ENCODE measurements at regions not wholly inside any gene's neighbourhood (a gene's known extent, or its start where the extent isn't known, plus 50 kb on each side); places are given as distances from the start of the nearest gene placed in this dataset.

DNA sequence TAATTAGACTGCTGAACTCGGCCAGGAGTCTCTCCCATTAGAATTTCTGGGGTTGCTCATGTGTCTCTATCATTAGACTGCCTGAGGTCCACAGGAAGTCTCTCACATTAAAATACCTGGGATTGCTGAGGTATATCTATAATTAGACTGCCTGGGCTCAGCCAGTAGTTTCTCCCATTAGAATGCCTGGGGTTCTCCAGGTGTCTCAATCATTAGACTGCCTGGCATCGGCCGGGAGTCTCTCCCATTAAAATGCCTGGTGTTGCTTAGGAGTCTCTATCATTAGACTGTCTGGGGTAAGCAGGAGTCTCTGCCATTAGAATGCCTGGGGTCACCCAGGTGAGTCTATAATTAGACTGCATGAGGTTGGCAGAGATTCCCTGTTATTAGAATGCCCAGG is 2233.4 kb downstream of the TP53TG3F start:
- DNase-seq (ENCODE audit: low read depth) = no peak
- TF ChIP-seq, protein P1, sequence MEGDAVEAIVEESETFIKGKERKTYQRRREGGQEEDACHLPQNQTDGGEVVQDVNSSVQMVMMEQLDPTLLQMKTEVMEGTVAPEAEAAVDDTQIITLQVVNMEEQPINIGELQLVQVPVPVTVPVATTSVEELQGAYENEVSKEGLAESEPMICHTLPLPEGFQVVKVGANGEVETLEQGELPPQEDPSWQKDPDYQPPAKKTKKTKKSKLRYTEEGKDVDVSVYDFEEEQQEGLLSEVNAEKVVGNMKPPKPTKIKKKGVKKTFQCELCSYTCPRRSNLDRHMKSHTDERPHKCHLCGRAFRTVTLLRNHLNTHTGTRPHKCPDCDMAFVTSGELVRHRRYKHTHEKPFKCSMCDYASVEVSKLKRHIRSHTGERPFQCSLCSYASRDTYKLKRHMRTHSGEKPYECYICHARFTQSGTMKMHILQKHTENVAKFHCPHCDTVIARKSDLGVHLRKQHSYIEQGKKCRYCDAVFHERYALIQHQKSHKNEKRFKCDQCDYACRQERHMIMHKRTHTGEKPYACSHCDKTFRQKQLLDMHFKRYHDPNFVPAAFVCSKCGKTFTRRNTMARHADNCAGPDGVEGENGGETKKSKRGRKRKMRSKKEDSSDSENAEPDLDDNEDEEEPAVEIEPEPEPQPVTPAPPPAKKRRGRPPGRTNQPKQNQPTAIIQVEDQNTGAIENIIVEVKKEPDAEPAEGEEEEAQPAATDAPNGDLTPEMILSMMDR (IDR thresholded peaks at IDR 0.05; ENCODE audit: insufficient read depth, low read depth, low read length, missing control alignments) = no peak
- H3K4me3 ChIP-seq (ENCODE audit: low read length) = no peak overlapping the region

DNA sequence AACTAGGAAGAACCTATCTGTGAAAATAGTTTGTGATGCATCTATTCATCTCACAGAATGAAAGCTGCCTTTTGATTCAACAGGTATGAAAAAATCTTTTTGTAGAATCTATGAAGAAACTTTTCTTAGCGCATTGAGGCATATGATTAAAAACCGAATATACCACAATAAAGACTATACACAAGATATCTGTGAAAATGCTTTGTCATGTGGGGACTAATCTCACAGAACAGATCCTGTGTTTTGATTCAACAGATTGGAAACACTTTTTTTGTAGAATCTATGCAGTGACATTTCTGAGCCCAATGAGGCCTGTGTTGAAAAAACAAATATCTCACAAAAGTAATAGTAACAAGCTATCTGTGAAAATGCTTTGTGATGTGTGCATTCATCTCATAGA is 2247.5 kb downstream of the TP53TG3F start:
- DNase-seq (ENCODE audit: low read depth) = no peak
- no peak overlapping the region for H3K4me3 ChIP-seq (ENCODE audit: low read length)
- TF ChIP-seq, protein P1 (IDR thresholded peaks at IDR 0.05; ENCODE audit: insufficient read depth, low read depth, low read length, missing control alignments) = no peak

DNA sequence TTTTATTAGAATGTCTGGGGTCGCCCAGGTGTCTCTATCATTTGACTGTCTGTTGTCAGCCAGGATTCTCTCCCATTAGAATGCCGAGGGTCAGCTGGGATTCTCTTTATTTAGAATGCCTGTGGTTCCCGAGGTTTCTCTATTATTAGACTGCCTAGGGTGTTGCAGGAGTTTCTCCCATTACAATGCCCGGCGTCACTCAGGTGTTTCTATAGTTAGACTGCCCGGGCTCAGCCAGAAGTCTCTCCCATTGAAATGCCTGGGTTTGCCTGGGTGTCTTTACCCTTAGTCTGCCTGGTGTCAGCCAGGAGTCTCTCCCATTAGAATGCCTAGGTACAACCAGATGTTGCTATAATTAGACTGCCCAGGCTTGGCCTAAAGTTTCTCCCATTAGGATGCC is 2252.0 kb downstream of the TP53TG3F start:
- H3K4me3 ChIP-seq (ENCODE audit: low read length) = no peak overlapping the region
- TF ChIP-seq, protein P1 (IDR thresholded peaks at IDR 0.05; ENCODE audit: insufficient read depth, low read depth, low read length, missing control alignments) = no peak
- no peak for DNase-seq (ENCODE audit: low read depth)

DNA sequence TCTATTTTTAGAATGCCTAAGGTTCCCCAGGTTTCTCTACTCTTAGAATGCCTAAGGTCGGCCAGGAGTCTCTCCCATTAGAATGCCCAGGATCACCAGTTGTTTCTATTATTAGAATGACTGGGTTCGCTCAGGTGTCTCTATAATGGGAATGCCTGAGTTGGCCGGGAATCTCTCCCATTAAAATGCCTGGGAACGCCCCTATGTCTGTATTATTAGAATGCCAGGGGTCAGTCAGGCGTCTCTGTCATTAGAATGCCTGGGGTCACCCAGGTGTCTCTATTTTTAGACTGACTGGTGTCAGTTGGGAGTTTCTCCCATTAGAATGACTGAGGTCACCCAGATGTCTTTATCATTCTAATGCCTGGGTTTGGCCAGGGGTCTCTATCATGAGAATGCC is 2252.5 kb downstream of the TP53TG3F start:
- no peak for DNase-seq (ENCODE audit: low read depth)
- no peak overlapping the region for H3K4me3 ChIP-seq (ENCODE audit: low read length)
- TF ChIP-seq, protein P1 (IDR thresholded peaks at IDR 0.05; ENCODE audit: insufficient read depth, low read depth, low read length, missing control alignments) = no peak

DNA sequence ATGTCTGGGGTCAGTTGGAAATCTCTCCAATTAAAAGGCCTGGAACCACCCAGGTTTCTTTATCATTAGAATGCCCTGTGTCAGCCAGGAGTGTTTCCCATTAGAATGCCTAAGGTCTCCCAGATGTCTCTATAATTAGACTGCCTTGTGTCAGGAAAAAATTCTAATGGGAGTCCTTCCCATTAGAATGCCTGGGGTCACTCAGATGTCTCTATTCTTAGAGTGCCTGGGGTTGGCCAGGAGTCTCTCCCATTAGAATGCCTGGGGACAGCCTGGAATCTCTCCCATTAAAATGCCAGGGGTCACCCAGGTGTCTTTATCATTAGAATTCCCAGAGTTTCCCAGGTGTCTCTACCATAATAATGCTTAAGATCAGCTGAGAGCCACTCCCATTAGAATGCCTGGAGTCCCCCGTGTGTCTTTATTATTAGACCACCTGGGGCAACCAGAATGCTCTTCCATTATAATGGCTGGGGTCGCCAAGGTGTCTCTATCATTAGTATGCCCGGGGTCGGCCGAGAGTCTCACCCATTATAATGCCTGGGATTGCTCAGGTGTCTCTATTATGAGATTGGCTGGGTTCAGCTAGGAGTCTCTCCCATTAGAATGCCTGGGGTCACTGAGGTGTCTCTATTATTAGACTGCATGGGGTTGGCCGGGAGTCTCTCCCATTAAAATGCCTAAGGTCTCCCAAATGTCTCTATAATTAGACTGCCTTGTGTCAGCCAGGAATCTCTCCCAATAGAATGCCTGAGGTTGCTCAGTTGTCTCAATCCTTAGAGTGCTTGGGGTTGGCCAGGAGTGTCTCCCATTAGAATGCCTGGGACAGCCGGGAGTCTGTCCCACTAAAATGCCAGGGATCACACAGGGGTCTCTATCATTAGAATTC is 2254.6 kb downstream of the TP53TG3F start:
- no peak overlapping the region for H3K4me3 ChIP-seq (ENCODE audit: low read length)
- TF ChIP-seq, protein P1 (IDR thresholded peaks at IDR 0.05; ENCODE audit: insufficient read depth, low read depth, low read length, missing control alignments) = no peak
- no peak for DNase-seq (ENCODE audit: low read depth)

DNA sequence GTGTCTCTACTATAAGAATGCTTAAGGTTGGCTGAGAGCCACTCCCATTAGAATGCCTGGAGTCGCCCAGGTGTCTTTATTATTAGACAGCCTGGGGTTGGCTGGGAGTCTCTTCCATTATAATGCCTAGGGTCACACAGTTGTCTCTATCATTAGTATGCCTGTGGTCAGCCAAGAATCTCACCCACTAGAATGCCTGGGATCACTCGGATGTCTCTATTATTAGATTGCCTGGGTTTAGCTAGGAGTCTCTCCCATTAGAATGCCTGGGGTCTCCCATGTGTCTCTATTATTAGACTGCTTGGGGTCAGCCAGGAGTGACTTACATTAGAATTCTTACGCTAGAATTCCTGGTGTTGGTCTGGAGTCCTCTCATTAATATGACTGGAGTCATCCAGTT is 2255.3 kb downstream of the TP53TG3F start:
- no peak for DNase-seq (ENCODE audit: low read depth)
- TF ChIP-seq, protein P1 (IDR thresholded peaks at IDR 0.05; ENCODE audit: insufficient read depth, low read depth, low read length, missing control alignments) = no peak
- H3K4me3 ChIP-seq (ENCODE audit: low read length) = no peak overlapping the region

DNA sequence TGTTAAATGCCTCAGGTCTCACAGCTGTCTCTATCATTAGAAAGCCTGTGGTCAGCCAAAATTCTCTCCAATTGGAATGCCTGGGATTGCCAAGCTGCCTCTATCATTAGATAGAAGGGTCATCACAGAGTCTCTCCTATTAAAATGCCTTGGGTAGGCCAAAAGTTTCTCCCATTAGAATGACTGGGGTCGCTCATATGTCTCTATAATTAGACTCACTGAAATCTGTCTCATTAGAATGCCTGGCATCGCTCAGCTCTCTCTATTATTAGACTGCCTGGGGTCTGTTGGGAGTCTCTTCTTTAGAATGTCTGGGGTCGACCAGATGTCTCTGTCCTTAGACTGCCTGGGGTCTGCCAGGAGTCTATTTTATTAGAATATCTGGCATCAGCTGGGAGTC is 2265.1 kb downstream of the TP53TG3F start:
- H3K4me3 ChIP-seq (ENCODE audit: low read length) = no peak overlapping the region
- DNase-seq (ENCODE audit: low read depth) = no peak
- TF ChIP-seq, protein P1 (IDR thresholded peaks at IDR 0.05; ENCODE audit: insufficient read depth, low read depth, low read length, missing control alignments) = no peak
